CD8-positive, alpha-beta memory T cell (primary cell): ENCODE measurements at regions not wholly inside any gene's neighbourhood (a gene's known extent, or its start where the extent isn't known, plus 50 kb on each side); places are given as distances from the start of the nearest gene placed in this dataset.
"Not testable (repeated sequence)": the region's sequence is repeated elsewhere in the genome, so short reads cannot be mapped to it uniquely, and the experiment has no call there.

ENCODE experiments used
- CTCF ChIA-PET: fragments of 350-600 bp; sonication (Branson Sonifier 250); formaldehyde crosslinking; loops from one replicate; lab custom pipeline; 2021; ENCODE audit warnings: antibody characterized with exemption; lab: Charles Lee
- POLR2A ChIA-PET: fragments of 350-600 bp; sonication (Branson Sonifier 250); formaldehyde crosslinking; loops from one replicate; lab custom pipeline; 2021; ENCODE audit warnings: antibody characterized with exemption; lab: Charles Lee
- DNase-seq, 5 donors: peaks; one replicate each; pipeline versions ENCODE4 v3.0.0 to v3.0.0-alpha.2; 2020 to 2022; ENCODE audit warnings: mixed read lengths in 1 of 5
- H3K27ac ChIP-seq: one replicate; pipeline ENCODE4 v1.7.0; 2013; ENCODE audit warnings: low read depth, mild to moderate bottlenecking, low read length, moderate library complexity
- H3K27me3 ChIP-seq: 2 replicates; pipeline ENCODE4 v1.7.0; 2013; ENCODE audit warnings: low read length, mild to moderate bottlenecking; ENCODE audit not compliant: insufficient read depth, poor library complexity, severe bottlenecking
- H3K36me3 ChIP-seq: 2 replicates; pipeline ENCODE4 v1.7.0; 2013; ENCODE audit warnings: mild to moderate bottlenecking, low read length, moderate library complexity; ENCODE audit not compliant: insufficient read depth
- H3K4me1 ChIP-seq: 2 replicates; pipeline ENCODE4 v1.7.0; 2013; ENCODE audit warnings: mild to moderate bottlenecking, low read length, moderate library complexity; ENCODE audit not compliant: insufficient read depth
- H3K4me3 ChIP-seq: 2 replicates; pipeline ENCODE4 v1.7.0; 2013; ENCODE audit warnings: mild to moderate bottlenecking, low read length
- H3K9me3 ChIP-seq: 2 replicates; pipeline ENCODE4 v1.7.0; 2013; ENCODE audit warnings: mild to moderate bottlenecking, low read length
- H3K27ac Mint-ChIP-seq, 8 donors: one replicate each; pipeline ENCODE4 v1.8.0; 2020 to 2021; ENCODE audit warnings: mixed read lengths in 8 of 8, mild to moderate bottlenecking in 6 of 8, inconsistent platforms in 3 of 8, moderate library complexity in 3 of 8
- H3K27me3 Mint-ChIP-seq, 2 donors: one replicate each; pipeline ENCODE4 v1.8.0; 2020 to 2021; ENCODE audit warnings: mixed read lengths in 2 of 2, mild to moderate bottlenecking in 1 of 2, moderate library complexity in 1 of 2
- H3K36me3 Mint-ChIP-seq, 3 donors: one replicate each; pipeline ENCODE4 v1.8.0; 2020 to 2021; ENCODE audit warnings: mixed read lengths in 3 of 3, inconsistent platforms in 1 of 3, mild to moderate bottlenecking in 1 of 3
- H3K4me1 Mint-ChIP-seq, 3 donors: one replicate each; pipeline ENCODE4 v1.8.0; 2020 to 2021; ENCODE audit warnings: mixed read lengths in 3 of 3, inconsistent platforms in 1 of 3, mild to moderate bottlenecking in 1 of 3
- H3K4me3 Mint-ChIP-seq, 7 donors: one replicate each; pipeline ENCODE4 v1.8.0; 2020 to 2021; ENCODE audit warnings: mixed read lengths in 7 of 7, mild to moderate bottlenecking in 6 of 7, moderate library complexity in 4 of 7, inconsistent platforms in 2 of 7
- H3K9me3 Mint-ChIP-seq, 5 donors: one replicate each; pipeline ENCODE4 v1.8.0; 2020 to 2022; ENCODE audit warnings: mixed read lengths in 5 of 5, mild to moderate bottlenecking in 3 of 5, moderate library complexity in 2 of 5, inconsistent platforms in 1 of 5

DNA sequence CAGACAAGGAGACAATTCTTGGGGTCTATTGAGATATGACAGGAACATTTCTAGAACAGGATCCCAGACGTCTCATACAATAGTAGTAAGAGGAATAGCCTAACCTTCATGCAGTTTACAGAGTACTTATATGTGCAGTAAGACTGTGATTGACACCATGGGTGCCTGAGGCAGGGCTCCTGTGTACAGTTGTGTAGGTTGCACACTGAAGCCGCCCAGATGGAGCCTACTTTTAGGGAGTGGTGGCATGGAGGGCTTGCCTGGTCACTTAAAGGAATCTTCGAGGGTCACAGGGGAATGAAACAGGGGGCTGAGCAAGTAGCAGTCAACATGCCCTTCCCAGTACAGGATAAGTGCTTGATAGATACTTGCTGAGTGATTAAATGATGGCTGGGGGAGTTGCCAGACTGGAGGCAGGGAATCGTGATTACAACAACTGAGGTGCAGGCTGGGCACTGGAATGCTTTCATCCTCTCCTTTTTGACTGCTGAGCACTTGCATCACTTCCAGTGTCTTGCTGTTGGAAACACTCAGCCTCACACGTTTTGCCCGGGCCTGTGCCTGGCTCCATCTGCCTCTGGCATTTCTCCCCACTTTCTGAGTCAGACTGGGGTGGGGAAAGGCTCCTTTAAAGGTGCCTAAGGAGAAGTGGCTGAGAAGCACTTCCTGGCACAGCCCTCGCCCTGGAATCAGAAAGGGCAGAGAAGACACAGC lies 71.0 kb downstream of the COPRS start:
- Histone ChIP-seq H3K4me3 (no peak overlapping the region), H3K27me3 (no peaks in the 10 kb centered on the region), H3K4me1 (no peaks in the 10 kb centered on the region), H3K36me3 (no peaks in the 10 kb centered on the region), H3K27ac (no peak overlapping the region), H3K9me3 (no peaks in the 10 kb centered on the region)
- H3K4me1 Mint-ChIP-seq: no peaks in the 10 kb centered on the region
- no peaks in the 10 kb centered on the region for H3K36me3 Mint-ChIP-seq
- no peak overlapping the region for H3K4me3 Mint-ChIP-seq
- H3K27ac Mint-ChIP-seq: no peak overlapping the region
- ChIA-PET CTCF (no interaction called here), POLR2A (no interaction called here)
- DNase-seq: no peak
- H3K9me3 Mint-ChIP-seq: peaks cover 0 to 1% (median 0%) of the 10 kb centered on the region in 5 donors
- H3K27me3 Mint-ChIP-seq: peaks cover 8 to 34% of the 10 kb centered on the region in 2 donors

DNA sequence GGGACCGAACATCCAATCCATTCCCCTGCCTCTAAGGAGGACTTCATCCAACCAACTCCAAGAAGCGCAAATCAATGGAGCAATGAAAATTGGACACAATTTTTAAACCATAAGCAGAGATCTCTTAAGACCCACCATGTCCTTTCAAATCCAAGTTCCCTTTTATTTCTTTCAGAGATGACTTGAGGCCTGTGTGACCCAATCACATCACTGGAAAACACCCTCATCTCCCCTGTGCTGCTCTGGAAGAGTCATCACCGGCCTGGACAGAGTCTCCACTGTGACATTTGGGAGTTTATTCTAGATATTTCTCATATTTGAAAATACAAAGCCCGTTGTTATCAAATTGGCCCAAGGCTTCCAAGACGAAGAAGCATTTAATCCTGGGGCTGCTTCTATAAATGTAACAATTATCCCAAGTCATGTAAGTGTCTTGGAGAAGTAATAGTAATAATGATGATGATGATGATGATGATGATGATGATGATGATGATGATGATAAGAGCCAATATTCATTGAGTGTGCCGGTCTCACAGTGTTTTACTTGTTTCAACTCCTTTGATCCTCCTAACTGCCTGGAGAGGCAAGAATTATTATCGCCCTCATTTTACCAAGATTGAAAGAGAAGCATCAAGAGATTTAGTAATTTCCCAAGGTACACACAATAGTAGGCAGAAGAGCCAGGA lies 72.1 kb downstream of the COPRS start:
- Histone ChIP-seq H3K27ac (no peak overlapping the region), H3K27me3 (no peaks in the 10 kb centered on the region), H3K9me3 (no peaks in the 10 kb centered on the region), H3K4me1 (no peaks in the 10 kb centered on the region), H3K36me3 (no peaks in the 10 kb centered on the region), H3K4me3 (no peak overlapping the region)
- ChIA-PET POLR2A (no interaction called here), CTCF (no interaction called here)
- H3K9me3 Mint-ChIP-seq: peaks cover 0 to 1% (median 0%) of the 10 kb centered on the region in 5 donors
- H3K36me3 Mint-ChIP-seq: no peaks in the 10 kb centered on the region
- H3K4me3 Mint-ChIP-seq: no peak overlapping the region
- H3K4me1 Mint-ChIP-seq: no peaks in the 10 kb centered on the region
- DNase-seq: no peak
- peaks cover 5 to 35% of the 10 kb centered on the region in 2 donors for H3K27me3 Mint-ChIP-seq
- no peak overlapping the region for H3K27ac Mint-ChIP-seq

DNA sequence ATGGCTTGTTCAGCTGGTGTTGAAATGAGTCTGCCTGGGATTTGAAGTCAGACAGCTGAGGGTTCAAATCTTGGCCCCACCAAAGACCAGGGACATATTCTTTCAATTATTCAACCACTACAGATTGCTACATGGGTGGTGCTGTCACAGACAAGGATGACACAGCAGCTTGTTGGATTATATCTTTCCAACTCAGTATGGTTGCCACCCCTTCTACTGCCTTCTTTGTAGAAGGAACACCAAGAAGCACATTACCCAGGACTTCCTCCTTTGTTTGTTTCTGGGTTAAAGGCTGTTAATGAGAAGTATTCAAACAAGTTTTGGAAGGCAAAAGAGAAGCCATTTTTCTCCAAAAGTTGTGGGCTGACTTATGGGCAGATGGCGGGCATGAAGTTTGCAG lies 78.6 kb downstream of the COPRS start:
- DNase-seq: no peak
- Mint-ChIP-seq H3K27ac (no peak overlapping the region), H3K27me3 (peaks cover 11 to 51% of the 10 kb centered on the region in 2 donors), H3K4me3 (no peak overlapping the region), H3K4me1 (no peaks in the 10 kb centered on the region), H3K36me3 (no peaks in the 10 kb centered on the region), H3K9me3 (no peaks in the 10 kb centered on the region)
- Histone ChIP-seq H3K9me3 (no peaks in the 10 kb centered on the region), H3K4me3 (no peak overlapping the region), H3K27ac (no peak overlapping the region), H3K4me1 (no peaks in the 10 kb centered on the region), H3K36me3 (no peaks in the 10 kb centered on the region), H3K27me3 (peaks cover 4% of the 10 kb centered on the region)
- ChIA-PET POLR2A (no interaction called here), CTCF (no interaction called here)

DNA sequence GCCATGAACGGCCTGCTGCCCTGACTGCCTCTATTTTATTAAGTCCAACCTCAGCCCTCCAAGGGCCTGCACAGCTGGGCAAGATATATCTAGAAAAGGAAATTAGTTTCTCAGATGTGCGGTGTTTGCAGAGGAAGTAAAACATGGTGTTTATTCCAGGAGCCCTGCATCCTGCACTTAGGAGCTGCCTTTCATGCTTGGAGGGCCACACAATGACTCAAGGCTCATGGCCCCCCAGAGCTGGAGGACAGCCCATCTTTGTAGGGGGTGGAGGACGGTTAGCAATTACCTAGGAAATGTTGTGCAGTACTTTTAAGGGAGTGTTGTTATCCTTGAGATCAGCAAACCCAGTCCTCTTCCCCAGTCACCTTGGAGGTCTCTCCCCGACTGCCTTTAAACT lies 80.5 kb downstream of the COPRS start:
- H3K27me3 ChIP-seq: peaks cover 4% of the 10 kb centered on the region
- Mint-ChIP-seq H3K27ac (no peak overlapping the region), H3K9me3 (no peaks in the 10 kb centered on the region), H3K4me3 (no peak overlapping the region), H3K4me1 (no peaks in the 10 kb centered on the region), H3K27me3 (peaks cover 12 to 55% of the 10 kb centered on the region in 2 donors), H3K36me3 (no peaks in the 10 kb centered on the region)
- no peaks in the 10 kb centered on the region for H3K4me1 ChIP-seq
- CTCF ChIA-PET: no interaction called here
- H3K36me3 ChIP-seq: no peaks in the 10 kb centered on the region
- no peak for DNase-seq
- POLR2A ChIA-PET: no interaction called here
- no peak overlapping the region for H3K27ac ChIP-seq
- no peak overlapping the region for H3K4me3 ChIP-seq
- no peaks in the 10 kb centered on the region for H3K9me3 ChIP-seq

DNA sequence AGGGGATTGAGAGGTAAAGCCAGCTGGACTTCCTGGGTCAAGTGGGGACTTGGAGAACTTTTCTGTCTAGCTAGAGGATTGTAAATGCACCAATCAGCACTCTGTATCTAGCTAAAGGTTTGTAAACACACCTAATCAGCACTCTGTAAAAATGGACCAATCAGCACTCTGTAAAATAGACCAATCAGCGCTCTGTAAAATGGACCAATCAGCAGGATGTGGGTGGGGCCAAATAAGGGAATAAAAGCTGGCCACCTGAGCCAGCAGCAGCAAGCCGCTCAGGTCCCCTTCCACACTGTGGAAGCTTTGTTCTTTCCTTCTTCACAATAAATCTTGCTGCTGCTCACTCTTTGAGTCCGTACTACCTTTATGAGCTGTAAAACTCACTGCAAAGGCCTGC lies 87.7 kb downstream of the COPRS start:
- H3K4me1 Mint-ChIP-seq, H3K4me3 Mint-ChIP-seq, H3K27ac ChIP-seq, H3K9me3 ChIP-seq, H3K36me3 Mint-ChIP-seq, CTCF ChIA-PET, H3K27ac Mint-ChIP-seq, DNase-seq, H3K4me3 ChIP-seq, H3K36me3 ChIP-seq, H3K4me1 ChIP-seq, H3K27me3 ChIP-seq, H3K9me3 Mint-ChIP-seq, POLR2A ChIA-PET: not testable (repeated sequence)
- peaks cover 7 to 31% of the 10 kb centered on the region in 2 donors for H3K27me3 Mint-ChIP-seq

DNA sequence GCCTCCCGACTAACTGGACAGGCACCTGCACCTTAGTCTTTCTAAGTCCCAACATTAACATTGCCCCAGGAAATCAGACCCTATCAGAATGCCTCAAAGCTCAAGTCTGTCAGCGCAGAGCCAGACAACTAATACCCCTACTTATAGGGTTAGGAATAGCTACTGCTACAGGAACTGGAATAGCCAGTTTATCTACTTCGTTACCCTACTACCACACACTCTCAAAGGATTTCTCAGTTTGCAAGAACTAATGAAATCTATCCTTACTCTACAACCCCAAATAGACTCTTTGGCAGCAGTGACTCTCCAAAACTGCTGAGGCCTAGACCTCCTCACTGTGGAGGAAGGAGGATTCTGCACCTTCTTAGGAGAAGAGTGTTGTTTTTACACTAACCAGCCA lies 88.5 kb downstream of the COPRS start:
- H3K4me3 Mint-ChIP-seq, H3K27ac Mint-ChIP-seq, H3K4me3 ChIP-seq, H3K9me3 Mint-ChIP-seq, DNase-seq, POLR2A ChIA-PET, H3K36me3 Mint-ChIP-seq, H3K4me1 ChIP-seq, H3K4me1 Mint-ChIP-seq, H3K9me3 ChIP-seq, H3K27ac ChIP-seq, H3K36me3 ChIP-seq, H3K27me3 ChIP-seq, CTCF ChIA-PET: not testable (repeated sequence)
- peaks cover 7 to 24% of the 10 kb centered on the region in 2 donors for H3K27me3 Mint-ChIP-seq

DNA sequence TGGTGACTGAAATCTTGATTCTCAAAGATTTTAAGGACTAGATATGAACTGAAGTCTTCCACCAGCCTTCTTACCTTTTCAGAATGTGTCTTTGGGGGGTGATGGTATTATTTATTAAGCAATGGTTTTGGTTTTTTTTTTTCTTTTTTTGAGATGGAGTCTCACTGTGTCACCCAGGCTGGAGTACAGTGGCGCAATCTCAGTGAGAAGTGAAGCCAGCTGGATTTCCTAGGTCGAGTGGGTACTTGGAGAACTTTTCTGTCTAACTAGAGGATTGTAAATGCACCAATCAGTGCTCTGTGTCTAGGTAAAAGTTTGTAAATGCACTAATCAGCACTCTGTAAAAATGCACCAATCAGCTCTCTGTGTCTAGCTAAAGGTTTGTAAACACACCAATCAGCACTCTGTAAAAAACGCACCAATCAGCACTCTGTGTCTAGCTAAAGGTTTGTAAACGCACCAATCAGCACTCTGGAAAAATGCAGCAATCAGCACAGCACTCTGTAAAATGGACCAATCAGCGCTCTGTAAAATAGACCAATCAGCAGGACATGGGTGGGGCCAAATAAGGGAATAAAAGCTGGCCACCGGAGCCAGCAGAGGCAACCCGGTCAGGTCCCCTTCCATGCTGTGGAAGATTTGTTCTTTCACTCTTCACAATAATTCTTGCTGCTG lies 97.1 kb downstream of the COPRS start:
- DNase-seq, H3K27ac ChIP-seq, H3K36me3 ChIP-seq, CTCF ChIA-PET, H3K27ac Mint-ChIP-seq, H3K36me3 Mint-ChIP-seq, H3K9me3 Mint-ChIP-seq, H3K9me3 ChIP-seq, POLR2A ChIA-PET, H3K4me1 Mint-ChIP-seq, H3K4me3 ChIP-seq, H3K4me1 ChIP-seq, H3K4me3 Mint-ChIP-seq, H3K27me3 ChIP-seq: not testable (repeated sequence)
- peaks cover 5 to 40% of the 10 kb centered on the region in 2 donors for H3K27me3 Mint-ChIP-seq

DNA sequence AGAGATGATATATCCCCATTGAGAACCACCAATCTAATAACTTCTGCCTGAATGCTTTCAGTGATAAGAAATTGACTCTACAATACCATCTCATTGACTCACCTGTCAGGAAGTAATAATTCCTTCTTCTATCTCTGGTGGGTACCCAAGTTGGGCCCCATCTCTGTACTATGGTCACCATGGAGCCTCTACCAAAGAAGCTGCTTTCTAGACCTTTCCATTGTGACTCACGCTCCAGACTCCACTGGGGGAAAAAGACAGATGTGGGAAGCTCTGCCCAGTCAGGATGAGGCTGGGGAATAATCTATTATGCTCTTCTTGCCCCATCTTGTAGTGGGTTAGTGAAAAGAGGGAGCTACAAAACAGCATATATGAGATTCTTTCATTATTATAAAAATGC lies 100.4 kb downstream of the COPRS start:
- Mint-ChIP-seq H3K4me3 (no peak overlapping the region), H3K36me3 (peaks cover 0 to 3% (median 0%) of the 10 kb centered on the region in 3 donors), H3K9me3 (peaks cover 0 to 4% (median 0%) of the 10 kb centered on the region in 5 donors), H3K27ac (no peak overlapping the region), H3K4me1 (no peaks in the 10 kb centered on the region), H3K27me3 (peaks cover 5 to 37% of the 10 kb centered on the region in 2 donors)
- Histone ChIP-seq H3K27ac (no peak overlapping the region), H3K36me3 (no peaks in the 10 kb centered on the region), H3K4me1 (no peaks in the 10 kb centered on the region), H3K27me3 (peaks cover 3% of the 10 kb centered on the region), H3K9me3 (no peaks in the 10 kb centered on the region), H3K4me3 (no peak overlapping the region)
- POLR2A ChIA-PET: no interaction called here
- CTCF ChIA-PET: no interaction called here
- no peak for DNase-seq
